Stomach (tissue), 4 donors: ENCODE measurements at regions not wholly inside any gene's neighbourhood (a gene's known extent, or its start where the extent isn't known, plus 50 kb on each side); places are given as distances from the start of the nearest gene placed in this dataset.

ENCODE experiments used
- POLR2A ChIP-seq, 4 donors: fragments of 450-650 bp; IDR thresholded peaks; one replicate each; pipeline ENCODE4 v1.6.1; 2016; ENCODE audit warnings: antibody characterized with exemption in 4 of 4, control low read depth in 2 of 4, mild to moderate bottlenecking in 1 of 4, moderate library complexity in 1 of 4
- POLR2AphosphoS5 ChIP-seq, 3 donors: sonication (generic); formaldehyde crosslinking; IDR thresholded peaks; one replicate each; pipeline ENCODE4 v1.6.1; 2016; ENCODE audit warnings: antibody characterized with exemption in 3 of 3
- TF ChIP-seq, protein P1 (sequence below), 7 experiments: fragments of 450-650 bp in 4 of 7; fragments of 200-600 bp in 3 of 7; sonication (generic) in 3 of 7; IDR thresholded peaks; one replicate each; pipeline ENCODE4 v1.5.1; 2016 to 2019; ENCODE audit warnings: antibody characterized with exemption in 7 of 7, control low read depth in 2 of 7, mild to moderate bottlenecking in 1 of 7

DNA sequence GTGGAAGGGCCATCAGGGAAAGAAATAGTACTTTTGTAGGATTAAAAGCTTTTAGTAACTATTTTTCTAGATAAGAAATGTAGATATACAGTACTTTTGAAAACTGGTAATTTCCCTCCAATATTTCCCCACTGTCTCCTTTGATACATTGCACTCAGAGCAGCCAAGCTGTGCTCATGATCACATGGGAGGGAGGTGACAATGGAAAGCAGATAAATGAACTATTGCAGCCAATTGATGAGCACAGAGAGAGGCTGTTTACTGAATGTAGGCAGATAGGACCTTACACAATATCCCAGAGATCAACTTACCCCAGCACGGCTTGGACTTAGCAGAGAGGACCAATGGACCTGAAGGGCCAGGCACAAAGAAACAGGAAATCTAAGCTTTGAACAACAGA is 178.0 kb upstream of the NREP start:
- no peak for TF ChIP-seq POLR2A (IDR thresholded peaks at IDR 0.05)
- TF ChIP-seq, protein P1, sequence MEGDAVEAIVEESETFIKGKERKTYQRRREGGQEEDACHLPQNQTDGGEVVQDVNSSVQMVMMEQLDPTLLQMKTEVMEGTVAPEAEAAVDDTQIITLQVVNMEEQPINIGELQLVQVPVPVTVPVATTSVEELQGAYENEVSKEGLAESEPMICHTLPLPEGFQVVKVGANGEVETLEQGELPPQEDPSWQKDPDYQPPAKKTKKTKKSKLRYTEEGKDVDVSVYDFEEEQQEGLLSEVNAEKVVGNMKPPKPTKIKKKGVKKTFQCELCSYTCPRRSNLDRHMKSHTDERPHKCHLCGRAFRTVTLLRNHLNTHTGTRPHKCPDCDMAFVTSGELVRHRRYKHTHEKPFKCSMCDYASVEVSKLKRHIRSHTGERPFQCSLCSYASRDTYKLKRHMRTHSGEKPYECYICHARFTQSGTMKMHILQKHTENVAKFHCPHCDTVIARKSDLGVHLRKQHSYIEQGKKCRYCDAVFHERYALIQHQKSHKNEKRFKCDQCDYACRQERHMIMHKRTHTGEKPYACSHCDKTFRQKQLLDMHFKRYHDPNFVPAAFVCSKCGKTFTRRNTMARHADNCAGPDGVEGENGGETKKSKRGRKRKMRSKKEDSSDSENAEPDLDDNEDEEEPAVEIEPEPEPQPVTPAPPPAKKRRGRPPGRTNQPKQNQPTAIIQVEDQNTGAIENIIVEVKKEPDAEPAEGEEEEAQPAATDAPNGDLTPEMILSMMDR (IDR thresholded peaks at IDR 0.05), result no peak
- no peak for TF ChIP-seq POLR2AphosphoS5 (IDR thresholded peaks at IDR 0.05)
